SW480 (cell line): ENCODE measurements at regions not wholly inside any gene's neighbourhood (a gene's known extent, or its start where the extent isn't known, plus 50 kb on each side); places are given as distances from the start of the nearest gene placed in this dataset.
"Not testable (repeated sequence)": the region's sequence is repeated elsewhere in the genome, so short reads cannot be mapped to it uniquely, and the experiment has no call there.

Experiments used
- DNase-seq: peaks from one replicate; pipeline ENCODE4 v3.0.0-alpha.2; 2016; ENCODE audit warnings: low spot score

GRCh38 chrX:95791876-95792275, 892.8 kb upstream of the DIAPH2 start:
- DNase-seq = no peak

GRCh38 chrX:95797344-95797743, 887.3 kb upstream of the DIAPH2 start:
- DNase-seq = no peak

- no peak for DNase-seq
Measured at GRCh38 chrX:95823796-95824195, 860.8 kb upstream of the DIAPH2 start.

GRCh38 chrX:95835223-95835622, 849.4 kb upstream of the DIAPH2 start:
- DNase-seq = no peak

- DNase-seq = no peak
Measured at GRCh38 chrX:95836517-95836916, 848.1 kb upstream of the DIAPH2 start.

- DNase-seq = no peak
Measured at GRCh38 chrX:95841863-95842262, 842.8 kb upstream of the DIAPH2 start.

GRCh38 chrX:95860127-95860526, 824.5 kb upstream of the DIAPH2 start:
- DNase-seq = no peak

- DNase-seq = no peak
Measured at GRCh38 chrX:95875661-95876060, 809.0 kb upstream of the DIAPH2 start.

- no peak for DNase-seq
Measured at GRCh38 chrX:95878874-95879273, 805.8 kb upstream of the DIAPH2 start.

GRCh38 chrX:95884186-95884585, 800.5 kb upstream of the DIAPH2 start:
- no peak for DNase-seq

GRCh38 chrX:95885074-95885473, 799.6 kb upstream of the DIAPH2 start:
- no peak for DNase-seq

GRCh38 chrX:95889279-95889678, 795.4 kb upstream of the DIAPH2 start:
- DNase-seq = peak; percentile 0

GRCh38 chrX:95893636-95894035, 791.0 kb upstream of the DIAPH2 start:
- no peak for DNase-seq

- DNase-seq = no peak
Measured at GRCh38 chrX:95903490-95903889, 781.2 kb upstream of the DIAPH2 start.

GRCh38 chrX:95903975-95904374, 780.7 kb upstream of the DIAPH2 start:
- no peak for DNase-seq

GRCh38 chrX:95907081-95907480, 777.6 kb upstream of the DIAPH2 start:
- no peak for DNase-seq

GRCh38 chrX:95911062-95911461, 773.6 kb upstream of the DIAPH2 start:
- no peak for DNase-seq

- no peak for DNase-seq
Measured at GRCh38 chrX:95919605-95920004, 765.0 kb upstream of the DIAPH2 start.

GRCh38 chrX:95945528-95945927, 739.1 kb upstream of the DIAPH2 start:
- DNase-seq = no peak

- no peak for DNase-seq
Measured at GRCh38 chrX:95949588-95949987, 735.1 kb upstream of the DIAPH2 start.

- DNase-seq = no peak
Measured at GRCh38 chrX:95950679-95951078, 734.0 kb upstream of the DIAPH2 start.

- DNase-seq = no peak
Measured at GRCh38 chrX:95953564-95953963, 731.1 kb upstream of the DIAPH2 start.

GRCh38 chrX:95956745-95957144, 727.9 kb upstream of the DIAPH2 start:
- no peak for DNase-seq

GRCh38 chrX:95973456-95974095, 711.1 kb upstream of the DIAPH2 start:
- DNase-seq = not testable (repeated sequence)

- DNase-seq = no peak
Measured at GRCh38 chrX:95974096-95974470, 710.6 kb upstream of the DIAPH2 start.
